ENCODE measurements at regions not wholly inside any gene's neighbourhood (a gene's known extent, or its start where the extent isn't known, plus 50 kb on each side); places are given as distances from the start of the nearest gene placed in this dataset.

DNA sequence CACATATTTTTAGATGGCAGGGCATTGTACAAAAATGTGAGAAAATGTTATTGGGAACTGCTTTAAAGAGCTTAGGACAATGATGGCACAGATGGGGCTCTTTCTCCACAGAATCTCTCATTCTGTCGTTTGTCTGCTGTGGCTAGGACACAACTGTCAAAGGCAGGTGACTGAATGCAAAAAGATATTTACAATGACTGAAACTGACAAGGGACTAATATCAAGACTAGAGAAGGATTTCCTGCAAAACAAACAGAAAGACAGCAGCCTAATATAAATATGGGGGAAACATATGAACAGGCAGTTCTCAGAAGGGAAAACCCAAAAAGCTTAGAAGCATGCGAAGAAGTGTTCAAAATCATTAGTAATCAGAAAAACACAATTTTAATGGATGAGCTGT is 177.5 kb upstream of the AFF2 start:
- Mint-ChIP-seq H3K9me3 (peaks cover 55 to 59% of the 10 kb centered on the region in 2 experiments), H3K36me3 (ENCODE audit: insufficient read depth in 1 of 3, low read depth in 3 of 3) (peaks cover 0 to 4% (median 0%) of the 10 kb centered on the region in 3 experiments; a peak in 4 of 7 replicates), H3K4me3 (no peak overlapping the region), H3K27me3 (ENCODE audit: low read depth) (no peaks in the 10 kb centered on the region), H3K4me1 (no peaks in the 10 kb centered on the region), H3K27ac (no peak overlapping the region)
- WGBS (ENCODE audit: extremely low coverage, insufficient read length, low lambda C conversion rate): no CpG with 5 or more reads among the region's 2 CpGs
- Histone ChIP-seq H3K4ac (ENCODE audit: low read depth, low read length) (no peak overlapping the region), H3K14ac (ENCODE audit: insufficient read depth, low read length) (no peak overlapping the region), H4K20me1 (ENCODE audit: control insufficient read depth, insufficient read depth, insufficient read length) (no peaks in the 10 kb centered on the region), H2BK5ac (ENCODE audit: insufficient read length, low read length) (no peak overlapping the region), H3K27me3 (ENCODE audit: insufficient read depth, low read length) (no peaks in the 10 kb centered on the region), H3K18ac (ENCODE audit: insufficient read length, low read depth, low read length) (no peak overlapping the region), H2AK5ac (ENCODE audit: insufficient read length, low read length) (no peak overlapping the region), H2BK15ac (ENCODE audit: low read depth, low read length) (no peak overlapping the region), H3K4me1 (ENCODE audit: insufficient read depth, low read length) (no peaks in the 10 kb centered on the region), H2BK12ac (ENCODE audit: insufficient read length, low read depth, low read length) (no peak overlapping the region), H2BK120ac (ENCODE audit: low read depth, low read length, poor library complexity, severe bottlenecking) (no peak overlapping the region), H3K4me2 (ENCODE audit: insufficient read depth, insufficient read length, low read length) (no peak overlapping the region), H2BK20ac (ENCODE audit: low read depth, low read length, poor library complexity, severe bottlenecking) (no peak overlapping the region), H3K79me1 (ENCODE audit: insufficient read depth, low read depth, low read length, poor library complexity, severe bottlenecking) (no peaks in the 10 kb centered on the region), H4K5ac (ENCODE audit: insufficient read length, low read depth, low read length) (no peak overlapping the region), H3K9ac (ENCODE audit: extremely low read depth, insufficient read length, low read length) (no peak overlapping the region), H3K23me2 (ENCODE audit: insufficient read length, low read depth, low read length, poor library complexity, severe bottlenecking) (no peaks in the 10 kb centered on the region), H4K91ac (ENCODE audit: insufficient read length, low read depth, low read length) (no peak overlapping the region), H3K56ac (ENCODE audit: insufficient read length, low read depth, low read length) (no peak overlapping the region), H3T11ph (ENCODE audit: low read length) (no peak overlapping the region), H4K8ac (replicated peaks; ENCODE audit: insufficient read length, low read depth, low read length) (no peak overlapping the region), H3K27ac (ENCODE audit: insufficient read length, low read depth, low read length) (no peak overlapping the region), H3K9me3 (ENCODE audit: control insufficient read depth, low read depth, low read length) (peaks cover 37% of the 10 kb centered on the region), H3K23ac (ENCODE audit: insufficient read length, low read depth, low read length) (no peak overlapping the region), H2AFZ (ENCODE audit: low read length) (no peak overlapping the region), H3K79me2 (ENCODE audit: insufficient read depth, low read length) (no peaks in the 10 kb centered on the region)
- TF ChIP-seq, protein P1, sequence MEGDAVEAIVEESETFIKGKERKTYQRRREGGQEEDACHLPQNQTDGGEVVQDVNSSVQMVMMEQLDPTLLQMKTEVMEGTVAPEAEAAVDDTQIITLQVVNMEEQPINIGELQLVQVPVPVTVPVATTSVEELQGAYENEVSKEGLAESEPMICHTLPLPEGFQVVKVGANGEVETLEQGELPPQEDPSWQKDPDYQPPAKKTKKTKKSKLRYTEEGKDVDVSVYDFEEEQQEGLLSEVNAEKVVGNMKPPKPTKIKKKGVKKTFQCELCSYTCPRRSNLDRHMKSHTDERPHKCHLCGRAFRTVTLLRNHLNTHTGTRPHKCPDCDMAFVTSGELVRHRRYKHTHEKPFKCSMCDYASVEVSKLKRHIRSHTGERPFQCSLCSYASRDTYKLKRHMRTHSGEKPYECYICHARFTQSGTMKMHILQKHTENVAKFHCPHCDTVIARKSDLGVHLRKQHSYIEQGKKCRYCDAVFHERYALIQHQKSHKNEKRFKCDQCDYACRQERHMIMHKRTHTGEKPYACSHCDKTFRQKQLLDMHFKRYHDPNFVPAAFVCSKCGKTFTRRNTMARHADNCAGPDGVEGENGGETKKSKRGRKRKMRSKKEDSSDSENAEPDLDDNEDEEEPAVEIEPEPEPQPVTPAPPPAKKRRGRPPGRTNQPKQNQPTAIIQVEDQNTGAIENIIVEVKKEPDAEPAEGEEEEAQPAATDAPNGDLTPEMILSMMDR (conservative IDR thresholded peaks at IDR 0.05): no peak
- no peak for DNase-seq
